Central memory CD8-positive, alpha-beta T cell (primary cell): ENCODE measurements at regions not wholly inside any gene's neighbourhood (a gene's known extent, or its start where the extent isn't known, plus 50 kb on each side); places are given as distances from the start of the nearest gene placed in this dataset.

Experiments
- ATAC-seq: fragments of 150-1000 bp; cut with Tn5 transposase; replicated peaks from 2 replicates; pipeline ENCODE4 v1.10.0; 2022; ENCODE audit warnings: mild to moderate bottlenecking, moderate FRiP score, moderate number of reproducible peaks; ENCODE audit not compliant: poor library complexity, severe bottlenecking; ENCODE audit errors: extremely low read depth
- DNase-seq, 2 donors: peaks; one replicate each; pipeline ENCODE4 v3.0.0; 2021; ENCODE audit warnings: low spot score in 2 of 2
- H3K27ac Mint-ChIP-seq: one replicate; pipeline ENCODE4 v1.8.0; 2022; ENCODE audit warnings: low read depth, mild to moderate bottlenecking, moderate library complexity, mixed read lengths
- H3K27me3 Mint-ChIP-seq: one replicate; pipeline ENCODE4 v1.8.0; 2022; ENCODE audit warnings: mixed read lengths
- H3K36me3 Mint-ChIP-seq: one replicate; pipeline ENCODE4 v1.8.0; 2022; ENCODE audit warnings: mild to moderate bottlenecking, moderate library complexity, mixed read lengths; ENCODE audit not compliant: insufficient read depth
- H3K4me1 Mint-ChIP-seq: one replicate; pipeline ENCODE4 v1.8.0; 2022; ENCODE audit warnings: mixed read lengths
- H3K4me3 Mint-ChIP-seq: one replicate; pipeline ENCODE4 v1.8.0; 2022; ENCODE audit warnings: mild to moderate bottlenecking, moderate library complexity, mixed read lengths
- H3K9me3 Mint-ChIP-seq: one replicate; pipeline ENCODE4 v1.8.0; 2022; ENCODE audit warnings: mixed read lengths

- ATAC-seq = no peak
- no peak overlapping the region for H3K4me3 Mint-ChIP-seq
- no peaks in the 10 kb centered on the region for H3K27me3 Mint-ChIP-seq
- no peak overlapping the region for H3K27ac Mint-ChIP-seq
- no peaks in the 10 kb centered on the region for H3K4me1 Mint-ChIP-seq
- no peaks in the 10 kb centered on the region for H3K36me3 Mint-ChIP-seq
- no peak for DNase-seq
- no peaks in the 10 kb centered on the region for H3K9me3 Mint-ChIP-seq
Observed at GRCh38 chr5:85069659-85070640, 685.3 kb upstream of the EDIL3 start.

GRCh38 chr5:85077581-85077980, 692.9 kb upstream of the EDIL3 start:
- Mint-ChIP-seq H3K27ac (no peak overlapping the region), H3K4me3 (no peak overlapping the region), H3K36me3 (no peaks in the 10 kb centered on the region), H3K4me1 (no peaks in the 10 kb centered on the region), H3K9me3 (no peaks in the 10 kb centered on the region), H3K27me3 (no peaks in the 10 kb centered on the region)
- DNase-seq = no peak
- ATAC-seq = no peak

- H3K4me1 Mint-ChIP-seq = no peaks in the 10 kb centered on the region
- H3K36me3 Mint-ChIP-seq = no peaks in the 10 kb centered on the region
- ATAC-seq = no peak
- H3K27ac Mint-ChIP-seq = no peak overlapping the region
- DNase-seq = no peak
- peaks cover 20% of the 10 kb centered on the region for H3K9me3 Mint-ChIP-seq
- no peak overlapping the region for H3K4me3 Mint-ChIP-seq
- H3K27me3 Mint-ChIP-seq = no peaks in the 10 kb centered on the region
Observed at GRCh38 chr5:85096421-85096820, 711.7 kb upstream of the EDIL3 start.

GRCh38 chr5:85108471-85108870, 723.8 kb upstream of the EDIL3 start:
- no peak overlapping the region for H3K4me3 Mint-ChIP-seq
- H3K36me3 Mint-ChIP-seq = no peaks in the 10 kb centered on the region
- no peaks in the 10 kb centered on the region for H3K27me3 Mint-ChIP-seq
- ATAC-seq (no peak), DNase-seq (no peak)
- no peaks in the 10 kb centered on the region for H3K4me1 Mint-ChIP-seq
- H3K9me3 Mint-ChIP-seq = peaks cover 6% of the 10 kb centered on the region
- H3K27ac Mint-ChIP-seq = no peak overlapping the region

- no peak for DNase-seq
- H3K4me3 Mint-ChIP-seq = no peak overlapping the region
Observed at GRCh38 chr5:85109616-85110015, 724.9 kb upstream of the EDIL3 start.

GRCh38 chr5:85132269-85132668, 747.6 kb upstream of the EDIL3 start:
- Mint-ChIP-seq H3K36me3 (no peaks in the 10 kb centered on the region), H3K27ac (no peak overlapping the region), H3K4me3 (no peak overlapping the region), H3K27me3 (no peaks in the 10 kb centered on the region), H3K4me1 (no peaks in the 10 kb centered on the region), H3K9me3 (peaks cover 7% of the 10 kb centered on the region)
- DNase-seq (no peak), ATAC-seq (no peak)

More at GRCh38 chr5:85109616-85110015, 724.9 kb upstream of the EDIL3 start:
- H3K36me3 Mint-ChIP-seq = no peaks in the 10 kb centered on the region
- no peaks in the 10 kb centered on the region for H3K4me1 Mint-ChIP-seq
- ATAC-seq = no peak
- H3K9me3 Mint-ChIP-seq = peaks cover 6% of the 10 kb centered on the region
- no peaks in the 10 kb centered on the region for H3K27me3 Mint-ChIP-seq
- no peak overlapping the region for H3K27ac Mint-ChIP-seq

- Mint-ChIP-seq H3K4me3 (no peak overlapping the region), H3K27me3 (no peaks in the 10 kb centered on the region), H3K27ac (no peak overlapping the region), H3K4me1 (no peaks in the 10 kb centered on the region), H3K9me3 (peaks cover 6% of the 10 kb centered on the region), H3K36me3 (no peaks in the 10 kb centered on the region)
- no peak for ATAC-seq
- DNase-seq = no peak
Observed at GRCh38 chr5:85140471-85140870, 755.8 kb upstream of the EDIL3 start.

- peaks cover 5% of the 10 kb centered on the region for H3K9me3 Mint-ChIP-seq
- no peak overlapping the region for H3K4me3 Mint-ChIP-seq
- no peaks in the 10 kb centered on the region for H3K4me1 Mint-ChIP-seq
- H3K27ac Mint-ChIP-seq = no peak overlapping the region
- ATAC-seq (no peak), DNase-seq (no peak)
- no peaks in the 10 kb centered on the region for H3K36me3 Mint-ChIP-seq
- H3K27me3 Mint-ChIP-seq = no peaks in the 10 kb centered on the region
Observed at GRCh38 chr5:85143138-85143537, 758.5 kb upstream of the EDIL3 start.

GRCh38 chr5:85148701-85149100, 764.0 kb upstream of the EDIL3 start:
- H3K27ac Mint-ChIP-seq = no peak overlapping the region
- H3K4me1 Mint-ChIP-seq = no peaks in the 10 kb centered on the region
- DNase-seq = no peak
- no peaks in the 10 kb centered on the region for H3K27me3 Mint-ChIP-seq
- H3K9me3 Mint-ChIP-seq = peaks cover 9% of the 10 kb centered on the region
- no peaks in the 10 kb centered on the region for H3K36me3 Mint-ChIP-seq
- ATAC-seq = no peak
- H3K4me3 Mint-ChIP-seq = no peak overlapping the region

GRCh38 chr5:85159395-85159794, 774.7 kb upstream of the EDIL3 start:
- ATAC-seq (no peak), DNase-seq (no peak)
- Mint-ChIP-seq H3K4me1 (no peaks in the 10 kb centered on the region), H3K27ac (no peak overlapping the region), H3K27me3 (no peaks in the 10 kb centered on the region), H3K36me3 (no peaks in the 10 kb centered on the region), H3K4me3 (no peak overlapping the region), H3K9me3 (peaks cover 33% of the 10 kb centered on the region)

- ATAC-seq = no peak
- no peak overlapping the region for H3K27ac Mint-ChIP-seq
- peaks cover 29% of the 10 kb centered on the region for H3K9me3 Mint-ChIP-seq
- H3K36me3 Mint-ChIP-seq = no peaks in the 10 kb centered on the region
- no peaks in the 10 kb centered on the region for H3K4me1 Mint-ChIP-seq
- no peaks in the 10 kb centered on the region for H3K27me3 Mint-ChIP-seq
- DNase-seq = no peak
- H3K4me3 Mint-ChIP-seq = no peak overlapping the region
Observed at GRCh38 chr5:85168474-85168873, 783.8 kb upstream of the EDIL3 start.

- Mint-ChIP-seq H3K9me3 (peaks cover 20% of the 10 kb centered on the region), H3K27ac (no peak overlapping the region), H3K36me3 (no peaks in the 10 kb centered on the region), H3K4me3 (no peak overlapping the region), H3K27me3 (no peaks in the 10 kb centered on the region), H3K4me1 (no peaks in the 10 kb centered on the region)
- no peak for DNase-seq
- no peak for ATAC-seq
Observed at GRCh38 chr5:85170183-85170582, 785.5 kb upstream of the EDIL3 start.

- H3K4me3 Mint-ChIP-seq = no peak overlapping the region
- H3K36me3 Mint-ChIP-seq = peaks cover 1% of the 10 kb centered on the region
- no peak overlapping the region for H3K27ac Mint-ChIP-seq
- DNase-seq (no peak), ATAC-seq (no peak)
- no peaks in the 10 kb centered on the region for H3K27me3 Mint-ChIP-seq
- peaks cover 14% of the 10 kb centered on the region for H3K9me3 Mint-ChIP-seq
- H3K4me1 Mint-ChIP-seq = no peaks in the 10 kb centered on the region
Observed at GRCh38 chr5:85173469-85173868, 788.8 kb upstream of the EDIL3 start.
